Mammary epithelial cell (primary cell): ENCODE measurements at regions not wholly inside any gene's neighbourhood (a gene's known extent, or its start where the extent isn't known, plus 50 kb on each side); places are given as distances from the start of the nearest gene placed in this dataset.

Experiments
- CTCF ChIP-seq, 2 donors: IDR thresholded peaks in 1 of 2; conservative IDR thresholded peaks in 1 of 2; 2 replicates each; pipeline ENCODE4 v1.5.1; 2011 to 2012; ENCODE audit warnings: inconsistent platforms in 2 of 2, low read length in 2 of 2, mild to moderate bottlenecking in 2 of 2, control low read depth in 1 of 2, low read depth in 1 of 2; ENCODE audit not compliant: insufficient read depth in 1 of 2; ENCODE audit errors: extremely low read depth in 1 of 2
- EZH2 ChIP-seq: IDR thresholded peaks from 2 replicates; pipeline ENCODE4 v1.6.1; 2012; ENCODE audit warnings: low read length, inconsistent platforms, borderline replicate concordance

- no peak for TF ChIP-seq CTCF (conservative IDR thresholded peaks at IDR 0.05 in 1 of 2, IDR thresholded peaks at IDR 0.05 in 1 of 2; ENCODE audit: extremely low read depth in 1 of 2, insufficient read depth in 1 of 2, low read depth in 1 of 2, low read length in 2 of 2)
- TF ChIP-seq EZH2, result no peak
These were observed 282.9 kb downstream of the GPD2 start for GRCh38 chr2:156719036-156719435.
